D721Med (cell line): ENCODE measurements at regions not wholly inside any gene's neighbourhood (a gene's known extent, or its start where the extent isn't known, plus 50 kb on each side); places are given as distances from the start of the nearest gene placed in this dataset.

Source experiments
- DNase-seq: peaks from one replicate; pipeline ENCODE4 v3.0.0; 2011; ENCODE audit warnings: low spot score; ENCODE audit not compliant: insufficient read length
- FAIRE-seq: peaks from 2 replicates; lab custom pipeline; 2011; peaks lifted over from hg19 to GRCh38; lab: Jason Lieb, UNC
- TF ChIP-seq, protein P1 (sequence below): IDR thresholded peaks from 2 replicates; pipeline ENCODE4 v1.5.1; 2012; ENCODE audit warnings: mild to moderate bottlenecking, control low read depth; ENCODE audit not compliant: insufficient read depth; ENCODE audit errors: missing control alignments

DNA sequence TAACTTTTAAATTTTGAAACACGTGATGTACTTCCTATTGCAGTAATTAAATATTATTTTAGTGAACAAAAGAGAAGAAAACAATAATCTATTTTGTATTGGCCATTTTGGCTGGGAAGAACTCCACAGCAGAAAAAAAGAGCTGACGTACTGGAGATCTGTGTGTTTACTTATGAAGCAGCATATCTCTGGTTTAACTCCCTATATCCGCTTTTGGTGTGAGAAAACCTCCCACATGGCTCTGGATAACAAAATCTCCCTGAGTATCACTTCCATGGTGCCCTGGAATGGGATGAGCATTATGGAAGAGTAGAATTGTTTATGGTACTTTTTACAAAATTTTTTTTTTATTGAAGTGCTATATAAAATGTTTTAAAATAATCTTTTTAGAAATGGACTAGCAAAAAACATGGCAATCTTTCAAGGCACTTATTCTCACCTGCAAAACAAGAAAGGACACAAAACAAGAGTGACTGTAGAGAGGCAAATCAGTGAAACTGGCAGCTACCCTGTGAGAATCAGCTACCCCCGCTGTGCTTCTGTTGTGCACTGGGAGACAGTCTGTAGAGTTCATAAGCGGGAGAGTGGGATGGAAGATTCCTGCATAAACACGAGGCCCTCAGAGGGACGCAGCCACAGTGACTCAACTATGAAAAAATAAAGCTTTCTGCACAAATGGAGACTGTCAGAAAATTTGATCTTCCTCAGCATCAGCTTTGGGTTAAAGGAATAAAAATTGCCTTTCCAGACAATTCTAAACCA, 762.2 kb upstream of the HS6ST1 start:
- DNase-seq, result no peak
- FAIRE-seq, result no peak
- TF ChIP-seq, protein P1, sequence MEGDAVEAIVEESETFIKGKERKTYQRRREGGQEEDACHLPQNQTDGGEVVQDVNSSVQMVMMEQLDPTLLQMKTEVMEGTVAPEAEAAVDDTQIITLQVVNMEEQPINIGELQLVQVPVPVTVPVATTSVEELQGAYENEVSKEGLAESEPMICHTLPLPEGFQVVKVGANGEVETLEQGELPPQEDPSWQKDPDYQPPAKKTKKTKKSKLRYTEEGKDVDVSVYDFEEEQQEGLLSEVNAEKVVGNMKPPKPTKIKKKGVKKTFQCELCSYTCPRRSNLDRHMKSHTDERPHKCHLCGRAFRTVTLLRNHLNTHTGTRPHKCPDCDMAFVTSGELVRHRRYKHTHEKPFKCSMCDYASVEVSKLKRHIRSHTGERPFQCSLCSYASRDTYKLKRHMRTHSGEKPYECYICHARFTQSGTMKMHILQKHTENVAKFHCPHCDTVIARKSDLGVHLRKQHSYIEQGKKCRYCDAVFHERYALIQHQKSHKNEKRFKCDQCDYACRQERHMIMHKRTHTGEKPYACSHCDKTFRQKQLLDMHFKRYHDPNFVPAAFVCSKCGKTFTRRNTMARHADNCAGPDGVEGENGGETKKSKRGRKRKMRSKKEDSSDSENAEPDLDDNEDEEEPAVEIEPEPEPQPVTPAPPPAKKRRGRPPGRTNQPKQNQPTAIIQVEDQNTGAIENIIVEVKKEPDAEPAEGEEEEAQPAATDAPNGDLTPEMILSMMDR, result no peak

DNA sequence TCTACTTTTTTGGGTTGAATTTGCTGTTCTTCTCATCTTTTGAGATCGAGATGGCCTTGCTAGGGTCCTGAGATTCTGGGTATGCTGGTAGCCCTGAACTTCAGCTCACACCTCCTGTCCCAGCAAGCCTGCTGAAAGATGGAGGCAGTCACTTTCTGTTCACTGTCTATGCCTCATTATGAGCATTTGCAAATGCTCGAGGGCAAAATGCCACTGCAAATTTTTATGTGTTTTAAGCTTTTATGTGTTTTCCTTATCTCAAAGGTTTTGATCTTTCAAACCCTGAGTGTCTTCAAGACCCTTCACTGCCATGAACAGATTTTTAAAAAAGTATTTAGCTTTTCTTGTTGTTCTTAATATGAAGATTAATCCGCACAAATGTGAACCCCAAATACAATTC, 766.7 kb upstream of the HS6ST1 start:
- FAIRE-seq (no peak), DNase-seq (no peak)
- TF ChIP-seq, protein P1, result no peak

DNA sequence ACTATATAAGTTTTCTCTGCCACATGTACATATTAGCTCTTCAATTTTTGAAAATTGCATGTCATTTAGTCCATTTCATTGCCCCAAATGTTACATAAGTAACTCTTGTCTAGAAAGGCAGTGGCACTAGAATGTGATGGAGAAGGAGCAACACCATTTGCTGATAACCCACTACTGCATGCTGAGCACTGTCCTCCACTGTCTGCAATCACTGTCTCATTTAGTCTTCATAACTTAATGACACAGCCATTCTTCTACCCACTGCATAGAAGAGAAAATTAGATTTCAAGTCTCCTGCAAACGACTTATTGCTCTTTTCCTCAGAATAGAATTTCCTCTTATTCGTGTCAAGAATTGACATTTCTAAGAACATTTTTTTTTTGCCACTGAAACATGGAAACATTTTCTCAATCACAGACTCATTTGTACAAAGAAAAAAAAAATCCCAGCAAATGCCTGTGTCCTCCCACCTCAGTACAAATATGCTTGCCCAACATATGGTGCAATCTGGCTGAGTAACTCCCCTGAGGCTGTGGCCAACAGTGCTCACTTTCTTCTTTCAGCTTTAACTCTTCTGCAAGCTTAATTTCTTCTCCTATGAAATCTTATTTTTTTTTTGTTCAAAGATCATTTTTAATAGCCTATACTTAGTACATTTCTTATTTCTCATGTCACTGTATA, 768.6 kb upstream of the HS6ST1 start:
- TF ChIP-seq, protein P1, result no peak
- FAIRE-seq, result peak; percentile 29
- DNase-seq, result no peak

DNA sequence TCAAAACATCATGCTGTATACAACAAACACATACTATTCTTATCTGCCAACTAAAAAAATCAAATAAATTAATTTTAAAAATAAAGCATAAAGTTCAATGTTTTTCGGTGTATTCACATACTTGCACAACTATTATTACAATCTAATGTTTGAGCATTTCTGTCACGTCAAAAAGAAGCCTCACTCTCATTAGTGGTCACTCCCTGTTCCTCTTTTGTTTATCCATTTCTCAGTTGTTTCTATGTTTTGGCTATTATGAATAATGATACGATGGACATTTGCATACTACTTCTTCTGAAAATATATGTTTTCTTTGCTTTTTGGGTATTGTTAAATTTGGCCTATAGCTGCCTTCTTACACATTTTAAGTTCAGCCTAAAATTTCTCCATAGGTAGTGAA, 773.0 kb upstream of the HS6ST1 start:
- no peak for DNase-seq
- no peak for FAIRE-seq
- TF ChIP-seq, protein P1, result no peak

DNA sequence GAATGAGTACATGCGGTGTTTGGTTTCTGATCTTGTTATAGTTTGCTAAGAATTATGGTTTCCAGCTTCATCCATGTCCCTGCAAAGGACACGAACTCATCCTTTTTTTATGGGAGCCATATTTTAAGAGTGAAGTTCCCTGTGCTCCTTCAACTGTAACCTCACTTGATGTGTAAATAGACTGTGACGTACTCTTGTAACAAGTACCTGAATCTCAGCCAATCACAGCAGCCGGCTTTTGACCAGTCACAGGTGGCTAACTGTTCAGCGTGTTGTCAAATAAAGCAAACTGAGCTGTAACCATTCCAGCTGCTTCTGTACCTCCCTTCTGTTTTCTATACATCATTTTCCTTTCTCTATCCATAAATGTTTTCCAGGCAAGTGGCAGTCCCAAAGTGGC, 774.3 kb upstream of the HS6ST1 start:
- TF ChIP-seq, protein P1, result no peak
- no peak for FAIRE-seq
- no peak for DNase-seq

- DNase-seq (no peak), FAIRE-seq (no peak)
- TF ChIP-seq, protein P1, result no peak
Measured at GRCh38 chr2:129101186-129101585, 782.5 kb upstream of the HS6ST1 start.
